HepG2 (cell line): ENCODE measurements at regions not wholly inside any gene's neighbourhood (a gene's known extent, or its start where the extent isn't known, plus 50 kb on each side); places are given as distances from the start of the nearest gene placed in this dataset.

Experiments
- ATAC-seq: fragments of 200-7000 bp; cut with Tn5 transposase; 3 replicates; pipeline ENCODE4 v1.9.1; 2020; ENCODE audit warnings: mild to moderate bottlenecking, moderate library complexity
- BruUV-seq: library from RNA; stranded (reverse); fragments of 400-500 nt; replicated peaks from 2 replicates; lab custom pipeline; 2021; lab: Mats Ljungman, UMichigan
- CTCF ChIA-PET: fragments of 300-600 bp; formaldehyde crosslinking; extraction: SDS; loops from one replicate; lab custom pipeline; 2021; ENCODE audit warnings: low total read pairs, inconsistent platforms, low intra/inter-chr PET ratio; lab: Yijun Ruan, JAX
- POLR2A ChIA-PET: fragments of 350-600 bp; sonication (Branson Sonifier 250); formaldehyde crosslinking; loops from one replicate; lab custom pipeline; 2020; ENCODE audit warnings: antibody characterized with exemption, inconsistent platforms; lab: Yijun Ruan, JAX
- DNase-seq: peaks from one replicate; pipeline ENCODE4 v3.0.0-alpha.2; 2015; ENCODE audit warnings: low spot score
- FAIRE-seq: peaks from 3 replicates; lab custom pipeline; 2011; peaks lifted over from hg19 to GRCh38; lab: Jason Lieb, UNC
- H2AFZ ChIP-seq: one replicate; pipeline ENCODE4 v1.6.1; 2011; ENCODE audit warnings: low read length, inconsistent platforms
- H3K27ac ChIP-seq: fragments of 300-600 bp; 3 replicates; pipeline ENCODE4 v1.8.0; 2011; ENCODE audit warnings: mixed run types, mild to moderate bottlenecking, mixed read lengths, low read length, inconsistent platforms; ENCODE audit not compliant: insufficient read depth; ENCODE audit errors: extremely low read length
- H3K27me3 ChIP-seq, 2 experiments: fragments of 200-600 bp in 1 of 2; 2 replicates in 1 of 2; 3 replicates in 1 of 2; pipeline versions ENCODE4 v1.6.0 to v1.8.0; 2011; ENCODE audit warnings: low read length in 2 of 2, mild to moderate bottlenecking in 2 of 2, moderate library complexity in 2 of 2, inconsistent platforms in 1 of 2; ENCODE audit not compliant: insufficient read depth in 2 of 2, control insufficient read depth in 1 of 2
- H3K36me3 ChIP-seq, 2 experiments: fragments of 200-600 bp in 1 of 2; replicated peaks in 1 of 2; 2 replicates in 1 of 2; 3 replicates in 1 of 2; pipeline versions ENCODE4 v1.5.1 to v1.8.0; 2011; ENCODE audit warnings: low read length in 2 of 2, inconsistent platforms in 1 of 2; ENCODE audit not compliant: insufficient read depth in 2 of 2, control insufficient read depth in 1 of 2
- H3K4me1 ChIP-seq: 2 replicates; pipeline ENCODE4 v1.5.1; 2012; ENCODE audit warnings: low read length, inconsistent platforms; ENCODE audit not compliant: insufficient read depth
- H3K4me2 ChIP-seq: 2 replicates; pipeline ENCODE4 v1.6.0; 2011; ENCODE audit warnings: low read depth, low read length, inconsistent platforms
- H3K4me3 ChIP-seq, 3 experiments: fragments of 200-600 bp in 1 of 3; sonication (generic), shearing (Covaris generic) in 1 of 3; replicated peaks in 1 of 3; 2 replicates each; pipeline ENCODE4 v1.5.1; 2011 to 2016; ENCODE audit warnings: low read length in 3 of 3, inconsistent platforms in 2 of 3, low read depth in 2 of 3, mild to moderate bottlenecking in 2 of 3, control low read depth in 1 of 3, mixed read lengths in 1 of 3; ENCODE audit not compliant: insufficient read depth in 1 of 3
- H3K79me2 ChIP-seq: one replicate; pipeline ENCODE4 v1.6.1; 2011; ENCODE audit warnings: low read length, inconsistent platforms; ENCODE audit not compliant: insufficient read depth
- H3K9ac ChIP-seq: 2 replicates; pipeline ENCODE4 v1.6.0; 2011; ENCODE audit warnings: mild to moderate bottlenecking, low read depth, low read length, inconsistent platforms; ENCODE audit not compliant: insufficient read depth
- H3K9me3 ChIP-seq: 2 replicates; pipeline ENCODE4 v1.5.1; 2012; ENCODE audit warnings: mild to moderate bottlenecking, low read length
- H4K20me1 ChIP-seq: 2 replicates; pipeline ENCODE4 v1.6.0; 2011; ENCODE audit warnings: inconsistent platforms, mild to moderate bottlenecking, low read length, moderate library complexity; ENCODE audit not compliant: insufficient read depth
- ARNTL ChIP-seq: sonication (generic); formaldehyde crosslinking; IDR thresholded peaks from 2 replicates; pipeline ENCODE4 v1.4.0; 2020; ENCODE audit warnings: mild to moderate bottlenecking, missing genetic modification reagents
- NCOR1 ChIP-seq: fragments of 200-600 bp; sonication (generic); IDR thresholded peaks from 2 replicates; pipeline ENCODE4 v1.7.0; 2017; ENCODE audit warnings: antibody characterized with exemption, low read length, borderline replicate concordance
- RNF2 ChIP-seq: fragments of 450-650 bp; conservative IDR thresholded peaks from 2 replicates; pipeline ENCODE4 v1.6.1; 2016; ENCODE audit warnings: low read depth
- TRIM24 ChIP-seq: sonication (generic); formaldehyde crosslinking; IDR thresholded peaks from 2 replicates; pipeline ENCODE4 v1.8.0; 2022; ENCODE audit warnings: mild to moderate bottlenecking, missing genetic modification reagents
- ZNF207 ChIP-seq: fragments of 450-650 bp; IDR thresholded peaks from 2 replicates; pipeline ENCODE4 v1.6.1; 2016; ENCODE audit warnings: antibody characterized with exemption, borderline replicate concordance
- ZNF34 ChIP-seq: sonication (generic); formaldehyde crosslinking; IDR thresholded peaks from 2 replicates; pipeline ENCODE4 v1.4.0; 2020; ENCODE audit warnings: mild to moderate bottlenecking, missing genetic modification reagents, borderline replicate concordance
- ZNF615 ChIP-seq: sonication (generic); formaldehyde crosslinking; IDR thresholded peaks from 2 replicates; pipeline ENCODE4 v1.5.0; 2020; ENCODE audit warnings: mild to moderate bottlenecking, missing genetic modification reagents, borderline replicate concordance
- WGBS: methylation state at CpG from one replicate; pipeline ENCODE4 v1.1.6; 2017; ENCODE audit warnings: low lambda C conversion rate; 5-methylcytosine and 5-hydroxymethylcytosine counted together
- in situ Hi-C: cut with HindIII; loops from 2 replicates; pipeline ENCODE4 v1.10.0; 2017; ENCODE audit warnings: low pct_unique_long_range_greater_than_20kb; ENCODE audit not compliant: extremely low pct_ligation_motif_present
- intact Hi-C: fragments of 100-400 bp; cut with micrococcal nuclease; formaldehyde crosslinking; loops from one replicate; pipeline ENCODE4 v1.10.0; 2022; ENCODE audit not compliant: unreplicated experiment
- TF ChIP-seq, protein P1 (sequence below): sonication (generic); formaldehyde crosslinking; IDR thresholded peaks from 2 replicates; pipeline ENCODE4 v1.4.0; 2020; ENCODE audit warnings: missing genetic modification reagents
- TF ChIP-seq, protein P2 (sequence below): sonication (generic); formaldehyde crosslinking; IDR thresholded peaks from 2 replicates; pipeline ENCODE4 v1.4.0; 2020; ENCODE audit warnings: mild to moderate bottlenecking, missing genetic modification reagents
- TF ChIP-seq, protein P3 (sequence below): sonication (generic); formaldehyde crosslinking; IDR thresholded peaks from 2 replicates; pipeline ENCODE4 v1.5.0; 2020; ENCODE audit warnings: mild to moderate bottlenecking, missing genetic modification reagents

DNA sequence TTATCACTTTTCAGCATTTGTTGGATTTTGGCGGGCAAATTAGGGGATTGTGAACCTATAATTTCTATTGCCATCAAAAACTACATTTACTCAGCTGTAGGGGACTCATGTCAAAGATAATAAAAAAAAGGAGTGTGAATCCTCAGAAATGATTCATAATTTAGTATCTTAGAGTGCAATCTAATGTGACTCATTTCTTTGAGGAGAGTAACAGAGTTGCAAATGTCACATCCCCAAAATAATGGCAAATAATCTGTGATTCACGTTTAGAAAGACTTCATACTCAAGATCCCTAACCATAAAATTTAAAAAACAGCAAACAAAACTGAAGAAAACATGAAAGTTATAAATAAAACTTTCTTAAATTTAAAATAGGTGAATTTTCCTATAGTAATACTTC is 373.0 kb downstream of the CDH2 start:
- ATAC-seq, result no peak
- in situ Hi-C loops, result no loop called here

DNA sequence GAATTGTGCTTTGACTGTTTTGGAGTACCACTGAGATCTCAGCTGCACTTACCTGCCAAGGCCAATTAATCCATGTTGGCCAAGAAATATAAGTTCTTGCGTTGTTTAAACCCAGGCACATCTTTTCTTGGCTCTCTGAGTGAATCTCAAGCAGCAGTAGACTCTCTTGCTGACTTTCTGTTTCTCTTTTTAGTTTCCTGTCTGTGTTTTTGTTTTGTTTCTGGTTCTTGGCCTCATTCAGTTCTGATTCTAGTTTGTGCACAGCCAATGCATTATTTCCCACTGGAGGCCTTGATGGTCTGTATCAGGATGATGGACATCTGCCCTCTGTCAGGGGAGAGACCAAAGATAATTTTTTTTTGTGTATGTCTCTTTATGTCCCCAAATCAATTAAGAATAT is 379.4 kb downstream of the CDH2 start:
- in situ Hi-C loops, result loop anchor here (25.0 kb wide), 1 partner anchor 390 kb away; the partner anchor contains the start of gene CDH2
- H4K20me1 ChIP-seq, result no peaks in the 10 kb centered on the region
- H3K4me1 ChIP-seq, result no peaks in the 10 kb centered on the region
- no TSS peak for BruUV-seq
- CTCF ChIA-PET, result no interaction called here
- WGBS, result 17% methylated on average over 1 of the region's 1 CpG
- FAIRE-seq, result no peak
- H3K79me2 ChIP-seq, result no peaks in the 10 kb centered on the region
- no peak for ATAC-seq
- no peak overlapping the region for H3K27ac ChIP-seq
- H3K4me2 ChIP-seq, result no peak overlapping the region
- H3K9ac ChIP-seq, result no peak overlapping the region
- H3K4me3 ChIP-seq, result no peak overlapping the region
- DNase-seq, result no peak
- intact Hi-C loops, result no loop called here
- no peak overlapping the region for H2AFZ ChIP-seq
- no peaks in the 10 kb centered on the region for H3K9me3 ChIP-seq
- no peaks in the 10 kb centered on the region for H3K27me3 ChIP-seq
- no peaks in the 10 kb centered on the region for H3K36me3 ChIP-seq
- POLR2A ChIA-PET, result no interaction called here
- TF ChIP-seq, protein P1, sequence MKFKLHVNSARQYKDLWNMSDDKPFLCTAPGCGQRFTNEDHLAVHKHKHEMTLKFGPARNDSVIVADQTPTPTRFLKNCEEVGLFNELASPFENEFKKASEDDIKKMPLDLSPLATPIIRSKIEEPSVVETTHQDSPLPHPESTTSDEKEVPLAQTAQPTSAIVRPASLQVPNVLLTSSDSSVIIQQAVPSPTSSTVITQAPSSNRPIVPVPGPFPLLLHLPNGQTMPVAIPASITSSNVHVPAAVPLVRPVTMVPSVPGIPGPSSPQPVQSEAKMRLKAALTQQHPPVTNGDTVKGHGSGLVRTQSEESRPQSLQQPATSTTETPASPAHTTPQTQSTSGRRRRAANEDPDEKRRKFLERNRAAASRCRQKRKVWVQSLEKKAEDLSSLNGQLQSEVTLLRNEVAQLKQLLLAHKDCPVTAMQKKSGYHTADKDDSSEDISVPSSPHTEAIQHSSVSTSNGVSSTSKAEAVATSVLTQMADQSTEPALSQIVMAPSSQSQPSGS (CRISPR knock-in tag), result no peak
- TF ChIP-seq, protein P2, sequence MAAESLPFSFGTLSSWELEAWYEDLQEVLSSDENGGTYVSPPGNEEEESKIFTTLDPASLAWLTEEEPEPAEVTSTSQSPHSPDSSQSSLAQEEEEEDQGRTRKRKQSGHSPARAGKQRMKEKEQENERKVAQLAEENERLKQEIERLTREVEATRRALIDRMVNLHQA, result no peak
- TF ChIP-seq RNF2 (no peak), ZNF615 (CRISPR knock-in tag) (no peak), NCOR1 (no peak), ARNTL (CRISPR knock-in tag) (no peak)
- TF ChIP-seq, protein P3, sequence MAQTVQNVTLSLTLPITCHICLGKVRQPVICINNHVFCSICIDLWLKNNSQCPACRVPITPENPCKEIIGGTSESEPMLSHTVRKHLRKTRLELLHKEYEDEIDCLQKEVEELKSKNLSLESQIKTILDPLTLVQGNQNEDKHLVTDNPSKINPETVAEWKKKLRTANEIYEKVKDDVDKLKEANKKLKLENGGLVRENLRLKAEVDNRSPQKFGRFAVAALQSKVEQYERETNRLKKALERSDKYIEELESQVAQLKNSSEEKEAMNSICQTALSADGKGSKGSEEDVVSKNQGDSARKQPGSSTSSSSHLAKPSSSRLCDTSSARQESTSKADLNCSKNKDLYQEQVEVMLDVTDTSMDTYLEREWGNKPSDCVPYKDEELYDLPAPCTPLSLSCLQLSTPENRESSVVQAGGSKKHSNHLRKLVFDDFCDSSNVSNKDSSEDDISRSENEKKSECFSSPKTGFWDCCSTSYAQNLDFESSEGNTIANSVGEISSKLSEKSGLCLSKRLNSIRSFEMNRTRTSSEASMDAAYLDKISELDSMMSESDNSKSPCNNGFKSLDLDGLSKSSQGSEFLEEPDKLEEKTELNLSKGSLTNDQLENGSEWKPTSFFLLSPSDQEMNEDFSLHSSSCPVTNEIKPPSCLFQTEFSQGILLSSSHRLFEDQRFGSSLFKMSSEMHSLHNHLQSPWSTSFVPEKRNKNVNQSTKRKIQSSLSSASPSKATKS (CRISPR knock-in tag), result no peak

More for the DNA sequence above, 373.0 kb downstream of the CDH2 start:
- FAIRE-seq (no peak), DNase-seq (no peak)
- Histone ChIP-seq H3K4me3 (no peak overlapping the region), H3K4me1 (no peaks in the 10 kb centered on the region), H2AFZ (no peak overlapping the region), H3K27me3 (no peaks in the 10 kb centered on the region), H3K4me2 (no peak overlapping the region), H3K27ac (no peak overlapping the region)
- BruUV-seq, result no TSS peak
- 2% methylated on average over 2 of the region's 2 CpGs for WGBS
- TF ChIP-seq ZNF34 (CRISPR knock-in tag) (no peak), ZNF207 (no peak), TRIM24 (CRISPR knock-in tag) (no peak)
- TF ChIP-seq, all 625 proteins: peak for 0
- POLR2A ChIA-PET, result no interaction called here
- no peaks in the 10 kb centered on the region for H3K9me3 ChIP-seq
- intact Hi-C loops, result no loop called here
- no peaks in the 10 kb centered on the region for H3K36me3 ChIP-seq
- CTCF ChIA-PET, result no interaction called here
- H4K20me1 ChIP-seq, result no peaks in the 10 kb centered on the region
- no peak overlapping the region for H3K9ac ChIP-seq
- no peaks in the 10 kb centered on the region for H3K79me2 ChIP-seq
